Fibroblast of skin of right quadriceps (primary cell): ENCODE measurements at regions not wholly inside any gene's neighbourhood (a gene's known extent, or its start where the extent isn't known, plus 50 kb on each side); places are given as distances from the start of the nearest gene placed in this dataset.
"Not testable (repeated sequence)": the region's sequence is repeated elsewhere in the genome, so short reads cannot be mapped to it uniquely, and the experiment has no call there.

ENCODE experiments used
- DNase-seq: peaks from one replicate; pipeline ENCODE4 v3.0.0-alpha.2; 2013

DNA sequence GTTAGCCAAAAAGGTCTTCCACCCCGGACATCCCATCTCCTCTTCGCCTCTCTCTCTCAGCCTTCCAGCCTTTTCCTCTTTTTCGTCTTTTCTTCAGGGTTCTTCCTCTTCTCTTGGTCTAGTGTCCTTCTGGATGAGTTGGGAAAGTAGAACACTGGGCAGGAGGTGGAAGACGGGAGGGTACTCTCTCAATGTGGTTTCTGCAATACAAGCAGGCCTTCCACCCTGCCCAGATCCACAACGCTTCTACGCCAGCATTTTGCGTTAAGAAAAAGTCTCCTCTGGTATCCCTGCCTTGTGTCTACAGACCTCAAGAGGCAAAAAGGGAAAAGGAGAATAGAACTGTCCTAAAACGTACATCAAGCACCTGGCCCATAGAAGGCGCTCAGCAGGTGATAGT lies 587.8 kb downstream of the BNC2 start:
- no peak for DNase-seq

DNA sequence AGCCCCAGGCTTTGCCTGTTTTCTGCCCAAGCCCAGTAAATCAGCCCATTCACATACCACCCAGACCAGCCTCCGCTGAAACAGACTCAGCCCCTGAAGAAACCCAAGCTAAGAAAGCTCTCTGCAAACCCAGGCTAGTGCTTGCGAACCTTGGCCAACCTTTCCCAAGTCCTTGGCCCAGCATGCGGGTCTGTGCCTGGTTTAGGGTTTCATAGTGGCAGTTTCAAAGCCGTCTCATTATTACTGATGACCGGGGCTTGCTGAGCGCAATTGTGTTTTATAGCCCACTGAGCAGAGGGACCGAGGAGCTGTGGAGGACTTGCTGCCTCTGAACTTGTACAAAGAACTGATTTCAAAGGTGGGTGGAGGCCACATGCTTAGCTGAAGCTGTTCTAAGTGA lies 584.3 kb downstream of the BNC2 start:
- DNase-seq, result no peak

DNA sequence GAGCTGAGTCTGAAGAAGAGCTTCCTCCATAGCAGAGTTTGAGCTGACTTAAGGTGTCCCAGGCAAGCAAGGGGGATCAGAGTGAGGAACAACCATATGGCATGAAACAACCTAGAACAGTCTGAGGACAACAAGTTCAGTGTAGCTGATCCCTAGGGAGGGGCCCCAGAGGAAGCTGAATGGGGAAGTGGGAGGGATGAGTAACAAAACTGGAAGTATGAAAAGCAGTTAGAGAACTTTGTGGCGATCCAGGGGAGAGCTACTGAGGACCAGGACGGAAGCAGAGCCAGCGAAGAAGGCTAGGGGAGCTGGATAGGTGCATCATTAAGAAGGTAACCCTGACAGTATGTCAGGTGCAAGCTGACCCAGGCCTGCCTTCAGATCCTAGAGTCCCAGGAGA lies 580.8 kb downstream of the BNC2 start:
- no peak for DNase-seq

DNA sequence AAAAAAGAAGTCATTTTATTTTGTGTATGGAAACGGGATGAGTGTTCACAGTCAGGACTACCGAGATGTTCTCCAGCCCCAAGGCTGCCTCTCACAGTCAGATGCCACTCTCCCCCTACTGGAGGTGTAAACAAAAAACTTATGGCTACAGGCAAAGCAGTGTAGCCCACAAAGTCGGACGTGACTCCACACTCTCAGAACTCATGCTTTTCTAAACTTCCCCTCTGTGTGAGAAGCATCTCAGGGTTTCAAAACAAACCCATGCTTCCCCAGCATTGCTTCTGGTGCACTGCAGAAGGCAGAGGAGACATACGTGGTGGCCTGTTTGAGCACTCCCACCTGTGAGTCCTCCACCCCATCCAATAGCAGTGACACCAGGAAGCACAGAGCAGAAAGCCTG lies 580.3 kb downstream of the BNC2 start:
- DNase-seq, result no peak

DNA sequence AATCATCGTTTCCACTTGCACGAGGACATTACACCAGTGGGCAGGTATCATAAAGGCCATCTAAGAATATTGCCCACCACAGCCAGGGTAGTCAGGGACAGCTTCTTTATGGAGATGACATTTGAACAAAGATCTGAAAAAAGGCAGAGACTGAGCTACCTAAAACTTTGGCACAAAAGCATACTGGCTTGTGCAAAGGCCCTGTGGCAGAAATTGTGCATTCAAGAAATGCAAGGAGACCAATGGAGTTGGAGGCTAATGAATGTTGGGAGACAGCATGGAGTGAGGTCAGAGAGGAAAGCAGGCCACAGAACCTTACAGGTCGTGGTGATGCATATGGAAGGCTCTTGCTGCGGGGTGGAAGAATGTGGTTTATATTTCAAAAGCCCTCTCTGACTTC lies 578.5 kb downstream of the BNC2 start:
- no peak for DNase-seq

DNA sequence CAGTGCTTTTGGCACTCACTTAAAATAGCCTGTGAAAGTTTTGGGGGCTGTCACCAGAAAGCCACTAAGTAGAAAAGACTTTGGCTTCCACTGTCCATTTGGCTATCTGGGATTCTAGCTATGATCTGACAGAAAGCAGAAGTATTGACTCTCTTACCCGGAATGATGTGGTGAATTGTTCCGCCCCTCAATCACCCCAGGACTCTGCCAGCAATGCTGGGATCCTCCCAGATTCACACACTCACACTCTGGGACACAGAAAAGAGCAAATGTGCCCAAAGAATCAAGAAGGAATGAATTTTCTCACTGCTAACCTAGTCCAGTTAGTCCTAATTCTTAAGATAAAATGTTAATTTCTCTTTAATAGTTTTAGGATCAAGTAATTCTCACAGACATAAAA lies 576.9 kb downstream of the BNC2 start:
- DNase-seq, result no peak

DNA sequence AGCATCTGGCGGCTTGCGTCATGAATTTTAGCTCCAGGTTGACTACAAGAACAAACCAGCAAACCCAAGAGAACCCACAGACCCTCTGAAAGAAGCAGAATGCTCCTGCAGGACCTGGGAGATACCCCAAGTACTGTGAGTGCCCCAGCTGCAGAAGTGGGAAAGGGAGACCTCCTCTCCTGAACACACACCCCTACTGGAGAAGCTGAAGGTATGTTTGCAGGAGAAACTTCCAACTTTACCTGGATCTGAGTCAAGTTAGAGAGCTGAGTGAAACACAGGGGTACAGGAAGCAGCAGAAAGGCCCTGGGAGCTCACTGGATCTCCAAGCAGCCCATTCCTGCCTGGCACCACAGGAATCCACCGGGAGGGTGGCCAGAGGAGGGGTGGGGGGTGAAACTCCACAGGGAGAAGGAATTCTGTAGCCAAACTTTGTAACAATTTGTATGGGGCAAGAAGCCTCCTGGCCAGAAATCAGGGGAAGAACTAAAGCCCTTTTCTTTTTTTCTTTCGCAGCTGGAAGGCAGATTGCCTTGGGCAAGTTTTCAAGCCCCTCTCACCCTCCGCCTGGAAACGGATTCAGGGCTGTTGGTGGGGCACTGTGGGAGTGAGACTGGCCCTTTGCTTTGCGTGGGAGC lies 576.2 kb downstream of the BNC2 start:
- peak; percentile 27 for DNase-seq

DNA sequence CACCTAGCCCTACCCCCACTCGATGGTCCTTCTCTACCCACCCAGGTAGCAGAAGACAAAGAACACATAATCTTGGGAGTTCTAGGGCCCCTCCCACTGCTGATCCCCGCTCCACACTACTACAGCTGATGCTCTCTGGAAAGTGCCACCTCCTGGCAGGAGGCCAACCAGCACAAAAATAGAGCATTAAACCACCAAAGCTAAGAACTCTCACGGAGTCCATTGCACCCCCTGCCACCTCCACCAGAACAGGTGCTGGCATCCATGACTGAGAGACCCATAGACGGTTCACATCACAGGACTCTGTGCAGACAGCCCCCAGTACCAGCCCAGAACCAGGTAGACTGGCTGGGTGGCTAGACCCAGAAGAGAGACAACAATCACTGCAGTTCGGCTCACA lies 575.5 kb downstream of the BNC2 start:
- DNase-seq, result not testable (repeated sequence)

DNA sequence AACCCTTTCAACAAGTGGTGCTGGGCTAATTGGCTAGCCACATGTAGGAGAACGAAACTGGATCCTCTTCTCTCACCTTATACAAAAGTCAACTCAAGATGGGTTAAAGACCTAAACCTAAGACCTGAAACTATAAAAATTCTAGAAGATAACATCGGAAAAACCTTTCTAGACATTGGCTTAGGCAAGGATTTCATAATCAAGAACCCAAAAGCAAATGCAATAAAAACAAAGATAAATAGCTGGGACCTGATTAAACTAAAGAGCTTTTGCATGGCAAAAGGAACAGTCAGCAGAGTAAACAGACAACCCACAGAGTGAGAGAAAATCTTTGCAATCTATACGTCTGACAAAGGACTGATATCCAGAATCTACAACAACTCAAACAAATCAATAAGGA lies 571.1 kb downstream of the BNC2 start:
- DNase-seq, result not testable (repeated sequence)

DNA sequence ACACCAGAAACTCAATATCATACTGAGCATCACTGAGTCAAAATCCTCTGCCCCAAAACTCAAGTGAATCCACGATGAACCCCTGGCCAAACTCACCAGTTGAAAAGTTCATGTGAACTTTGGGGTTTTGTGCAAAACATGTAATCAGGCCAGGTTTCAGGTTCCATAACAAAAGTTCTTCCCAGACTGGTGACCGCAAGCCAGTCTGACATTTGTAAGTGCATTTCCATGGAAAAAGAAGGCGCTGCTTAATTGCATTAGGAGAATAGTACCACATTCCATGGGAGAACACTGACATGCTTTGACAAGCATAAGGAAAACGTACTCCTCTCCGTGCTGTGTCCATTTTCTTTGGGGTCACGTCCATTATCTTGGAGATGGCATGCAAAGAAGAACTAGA lies 567.0 kb downstream of the BNC2 start:
- no peak for DNase-seq

DNA sequence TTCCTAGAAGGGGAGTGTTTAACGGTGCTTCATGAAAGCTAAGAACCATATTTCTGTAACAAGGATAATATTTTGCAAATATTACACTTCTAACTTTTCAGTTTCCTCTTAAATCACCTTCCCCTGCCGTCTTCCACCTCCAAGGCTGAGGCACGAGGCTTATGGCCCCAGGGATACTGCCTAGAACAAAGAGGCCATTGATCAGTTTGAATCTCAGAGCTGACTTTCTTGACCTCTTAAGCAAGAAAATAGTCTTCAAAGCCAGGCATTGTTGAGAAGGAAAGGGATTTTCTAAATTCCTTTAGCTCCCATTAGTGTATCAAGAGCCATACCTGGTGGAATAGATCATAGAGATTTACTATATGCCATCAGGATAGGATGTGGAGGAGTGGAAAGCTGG lies 566.2 kb downstream of the BNC2 start:
- no peak for DNase-seq

DNA sequence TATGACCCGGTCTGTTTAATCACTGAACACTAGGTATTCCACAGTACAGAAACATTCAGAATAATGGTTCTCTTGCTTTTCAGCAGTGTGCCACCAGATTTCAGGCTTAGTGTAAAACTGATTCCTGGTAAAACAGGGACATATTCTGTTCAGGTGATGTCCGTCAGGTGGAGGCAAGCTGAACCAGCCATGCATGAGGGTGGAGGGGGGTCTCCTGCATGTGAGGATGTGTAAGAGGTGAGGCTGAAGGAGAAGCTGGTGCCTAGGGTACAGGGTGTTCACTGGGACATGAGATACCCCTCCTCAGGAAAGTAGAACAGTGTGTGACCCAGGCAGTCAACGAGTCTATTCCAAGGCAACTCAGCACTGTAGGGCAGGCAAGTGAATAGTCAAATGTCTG lies 563.9 kb downstream of the BNC2 start:
- no peak for DNase-seq

DNA sequence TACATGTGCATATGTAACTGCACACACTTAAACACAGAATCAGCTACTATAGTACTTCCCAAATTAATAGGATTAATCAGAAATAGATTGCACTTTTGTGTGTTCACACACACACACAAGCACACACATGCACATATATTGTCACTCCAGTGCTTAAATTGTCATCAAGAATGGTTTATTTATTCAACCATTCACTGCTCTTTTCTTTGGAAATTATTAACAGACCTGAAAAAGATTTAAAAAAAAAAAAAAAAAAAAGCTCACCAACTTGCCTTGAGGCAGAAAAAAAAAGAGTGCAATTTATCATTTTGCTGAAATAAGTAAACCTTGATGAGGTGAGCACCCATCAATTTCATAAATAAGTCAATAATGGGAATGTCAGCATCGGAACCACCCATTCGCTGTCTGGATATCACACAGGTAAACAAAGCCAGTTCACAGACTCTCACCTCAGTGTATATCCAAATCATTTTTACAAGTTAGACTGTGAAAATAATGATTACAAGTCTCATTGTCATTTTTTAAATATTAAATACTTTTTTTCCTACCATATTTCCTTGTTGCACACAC lies 562.8 kb downstream of the BNC2 start:
- DNase-seq, result no peak

DNA sequence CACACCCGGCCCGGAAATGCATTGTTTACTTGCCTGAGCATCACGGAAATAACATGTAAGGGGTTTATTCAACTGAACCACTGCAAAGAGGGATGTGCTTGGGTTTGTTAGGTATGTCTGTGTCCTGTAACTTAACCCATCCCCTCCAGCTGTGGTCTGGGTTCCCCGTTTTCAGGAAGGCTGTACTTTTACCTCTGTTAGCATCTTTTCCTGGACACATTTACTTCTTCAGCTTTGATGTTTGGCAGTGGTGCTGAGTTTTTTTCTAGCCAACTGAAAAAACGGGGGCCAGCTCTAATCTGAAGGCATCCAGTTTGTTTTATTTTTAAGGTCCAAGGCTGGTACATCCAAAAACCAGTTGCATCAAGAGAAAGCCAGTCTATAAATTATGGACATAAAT lies 561.8 kb downstream of the BNC2 start:
- no peak for DNase-seq

DNA sequence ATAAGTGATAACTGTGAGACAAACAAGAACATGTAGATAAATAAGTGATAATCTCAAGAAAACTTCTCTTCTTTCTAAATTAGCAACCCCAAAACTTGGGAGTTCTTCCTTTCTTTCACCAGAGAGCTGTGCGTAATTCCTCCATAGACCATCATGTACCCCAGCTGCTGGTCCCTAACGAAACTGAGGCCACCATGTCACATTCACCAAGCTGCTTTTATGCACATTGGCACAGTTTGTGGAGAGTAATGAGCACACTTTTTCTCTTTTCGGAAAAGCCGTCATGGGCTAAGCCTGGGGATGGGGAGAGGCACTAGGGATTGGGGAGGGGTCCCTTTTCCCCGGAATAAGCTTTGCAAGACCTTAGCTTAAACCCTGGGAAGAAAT lies 561.4 kb downstream of the BNC2 start:
- DNase-seq, result no peak

DNA sequence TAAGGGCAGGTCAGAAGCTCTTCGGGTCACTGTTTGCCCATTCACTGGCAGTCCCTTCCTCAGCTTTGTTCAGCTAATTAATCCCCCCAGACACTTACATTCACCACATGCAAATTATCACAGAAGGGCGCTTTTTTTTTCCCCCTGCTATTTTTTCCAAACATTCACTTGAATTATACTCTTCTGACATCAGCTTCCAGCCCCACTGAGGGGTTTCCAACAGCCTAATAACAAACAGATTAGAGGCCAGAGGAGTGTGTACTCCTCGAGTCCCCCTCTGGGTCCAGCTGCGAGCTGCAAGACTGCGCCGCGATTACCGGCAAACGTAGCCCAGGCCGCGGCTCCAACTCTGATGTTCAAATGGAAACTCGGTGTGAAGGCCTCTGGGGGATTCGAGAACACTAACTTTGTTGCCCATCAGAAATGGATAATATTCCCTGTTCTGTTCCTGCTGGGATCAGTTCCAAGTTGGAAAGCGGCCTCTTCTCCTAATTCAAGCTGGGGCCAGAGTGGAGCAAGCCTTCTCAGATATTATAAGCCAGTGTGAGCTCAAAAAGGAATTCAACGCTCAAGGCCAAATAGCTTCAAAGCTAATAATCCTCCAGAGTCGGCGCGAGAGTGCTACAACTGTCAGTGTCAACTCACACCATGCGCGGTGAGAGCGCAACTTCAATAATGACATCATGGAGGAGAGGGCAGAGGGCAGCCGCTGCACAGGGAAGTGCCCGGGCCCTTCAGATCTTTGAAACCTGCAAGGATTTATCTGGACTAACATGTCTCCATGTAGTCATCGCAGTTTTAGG lies 560.8 kb downstream of the BNC2 start:
- peak; percentile 38 for DNase-seq

DNA sequence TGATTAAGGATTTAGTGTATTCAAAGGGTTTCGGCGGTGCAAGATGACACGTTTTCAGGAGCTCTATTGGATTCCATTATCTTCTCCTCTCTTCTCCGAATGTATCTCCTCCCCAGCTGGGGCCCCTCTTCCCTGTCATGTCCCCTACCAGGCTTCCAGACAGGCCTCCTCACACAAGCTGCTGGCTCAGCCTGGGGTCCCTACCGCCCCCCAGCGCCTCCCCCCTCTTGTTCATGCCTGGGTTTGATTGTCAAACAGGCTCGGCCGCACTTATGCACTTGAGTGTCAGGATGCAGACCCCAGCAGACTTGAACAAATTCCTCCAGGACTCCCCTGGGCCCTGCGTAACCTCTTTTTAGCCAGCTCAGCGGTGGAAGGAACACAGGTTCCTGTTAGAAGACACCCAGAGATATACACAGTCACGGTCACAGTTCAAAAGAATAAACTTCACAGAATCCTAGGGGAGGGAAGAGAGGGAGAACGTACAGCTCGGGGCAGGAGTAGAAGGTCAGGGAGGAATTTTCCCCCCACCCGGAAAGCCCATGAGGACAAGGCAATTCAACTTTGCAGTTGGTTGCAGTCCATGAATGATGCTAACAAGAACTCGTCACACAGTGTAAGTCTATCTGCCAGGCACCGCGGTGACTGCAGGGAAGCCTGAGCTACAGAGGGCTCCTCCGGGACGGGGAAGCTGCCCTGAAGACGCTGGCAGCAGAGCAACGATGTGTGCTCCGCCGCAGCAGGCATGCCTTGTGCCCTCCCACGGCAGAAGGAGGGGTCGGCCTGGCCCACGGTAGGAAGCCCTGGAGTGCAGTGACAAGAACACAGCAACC lies 560.0 kb downstream of the BNC2 start:
- no peak for DNase-seq

DNA sequence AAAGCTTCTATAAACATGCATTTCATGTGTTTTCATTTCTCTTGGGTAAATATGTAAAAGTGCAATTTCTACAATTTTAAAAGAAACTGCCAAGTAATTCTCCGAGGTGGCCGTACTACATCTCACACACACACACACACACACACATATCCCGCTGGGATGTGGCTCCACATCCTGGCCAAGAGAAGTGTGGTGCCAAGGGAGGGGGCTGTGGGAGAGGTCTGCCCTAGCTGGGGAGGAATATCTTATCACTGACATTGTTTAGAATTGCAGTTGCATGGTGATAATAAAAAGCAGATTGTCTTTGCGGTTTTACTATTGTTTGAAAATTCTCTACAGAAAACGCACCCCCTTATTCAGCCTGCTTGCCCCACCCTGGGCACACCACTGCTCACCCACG lies 558.4 kb downstream of the BNC2 start:
- peak; percentile 42 for DNase-seq

DNA sequence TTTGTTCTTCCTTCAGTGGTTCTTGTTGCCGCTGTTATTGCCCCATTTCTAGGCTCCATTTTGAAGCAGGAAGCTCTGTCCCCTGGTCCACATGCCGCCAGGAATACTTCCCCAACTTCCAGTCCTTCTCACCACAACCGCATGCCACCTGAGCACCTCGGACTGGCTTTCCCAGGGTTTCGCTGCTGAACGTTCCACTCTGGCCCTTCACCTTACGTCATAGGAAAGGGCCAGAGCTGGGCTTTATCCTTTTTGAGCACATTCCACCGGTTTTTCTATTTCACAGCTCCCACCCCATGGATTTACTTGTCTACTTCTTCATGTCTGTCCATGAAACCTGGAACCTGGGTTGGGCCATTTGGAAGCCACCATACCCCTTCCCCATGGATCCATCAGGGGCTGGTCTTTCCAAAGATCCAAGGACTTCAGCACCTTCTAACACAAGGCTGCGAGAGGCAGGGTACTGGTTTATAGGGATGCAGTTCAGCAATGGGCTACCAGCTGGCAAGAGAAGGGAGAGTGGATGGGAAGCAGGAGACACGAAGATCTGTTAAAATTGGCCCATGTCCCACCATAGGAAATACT lies 557.4 kb downstream of the BNC2 start:
- no peak for DNase-seq

DNA sequence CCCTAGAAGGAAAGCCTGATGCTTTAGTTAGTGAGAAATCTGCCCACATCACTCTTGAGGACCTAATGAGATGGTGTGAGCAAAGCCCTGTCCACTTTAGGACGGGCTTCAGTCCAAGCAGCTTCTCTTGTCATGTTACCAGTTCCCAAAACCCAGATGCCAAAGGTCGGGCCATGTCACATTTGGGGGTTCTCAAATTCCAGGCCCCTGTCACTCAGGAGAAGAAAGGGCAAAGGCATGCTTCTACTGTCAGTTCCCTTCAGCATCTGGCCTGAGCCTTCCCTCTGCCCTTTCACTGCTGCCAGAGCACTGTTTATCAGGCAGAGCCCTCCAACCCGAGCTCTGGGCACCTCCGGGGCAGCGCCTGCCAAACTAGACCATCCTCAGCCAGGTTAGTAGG lies 556.0 kb downstream of the BNC2 start:
- no peak for DNase-seq

DNA sequence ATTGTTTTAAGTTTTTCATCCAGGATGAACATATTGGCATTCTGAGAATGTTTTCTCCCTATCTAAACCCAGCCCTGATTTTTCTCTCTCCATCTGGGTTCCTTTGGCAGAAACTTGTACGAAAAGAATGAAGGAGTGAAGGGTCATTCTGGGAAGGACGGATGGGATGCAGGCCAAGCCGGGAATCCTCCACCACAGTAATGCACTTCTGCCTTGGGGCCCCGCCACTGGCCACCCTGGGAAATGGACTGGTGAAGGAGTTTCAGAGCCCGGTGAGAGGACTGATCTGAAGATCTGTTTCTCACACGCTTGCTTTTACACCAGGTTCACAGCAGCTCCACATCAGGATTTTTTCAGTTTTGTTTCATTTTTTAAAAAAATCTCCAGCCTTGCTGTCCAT lies 554.8 kb downstream of the BNC2 start:
- peak; percentile 28 for DNase-seq

DNA sequence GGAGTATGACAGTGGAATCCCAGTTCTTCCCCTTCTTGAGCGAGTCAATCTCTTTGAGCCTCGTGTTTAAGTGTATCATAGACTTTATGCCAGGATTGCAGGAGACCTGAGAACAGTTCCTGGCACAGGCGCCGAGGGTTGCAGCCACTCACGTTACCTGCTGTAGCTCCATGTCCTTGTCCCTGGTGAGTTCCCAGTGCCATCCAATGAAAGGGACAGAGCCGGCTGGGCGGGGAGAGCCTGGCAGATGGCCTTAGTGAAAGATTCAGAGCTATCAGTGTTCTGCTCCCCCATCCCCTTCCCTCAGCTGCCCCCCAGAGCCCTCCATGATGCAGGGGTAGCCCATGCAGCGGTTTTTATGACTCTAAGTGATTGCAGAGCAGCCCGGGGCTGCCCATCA lies 554.0 kb downstream of the BNC2 start:
- no peak for DNase-seq
